T1000 (cell line): ENCODE measurements at regions not wholly inside any gene's neighbourhood (a gene's known extent, or its start where the extent isn't known, plus 50 kb on each side); places are given as distances from the start of the nearest gene placed in this dataset.

ENCODE experiments used
- DNase-seq: peaks from one replicate; lab custom pipeline; 2025; ENCODE audit warnings: mixed read lengths; lab: John Stamatoyannopoulos, UW

DNA sequence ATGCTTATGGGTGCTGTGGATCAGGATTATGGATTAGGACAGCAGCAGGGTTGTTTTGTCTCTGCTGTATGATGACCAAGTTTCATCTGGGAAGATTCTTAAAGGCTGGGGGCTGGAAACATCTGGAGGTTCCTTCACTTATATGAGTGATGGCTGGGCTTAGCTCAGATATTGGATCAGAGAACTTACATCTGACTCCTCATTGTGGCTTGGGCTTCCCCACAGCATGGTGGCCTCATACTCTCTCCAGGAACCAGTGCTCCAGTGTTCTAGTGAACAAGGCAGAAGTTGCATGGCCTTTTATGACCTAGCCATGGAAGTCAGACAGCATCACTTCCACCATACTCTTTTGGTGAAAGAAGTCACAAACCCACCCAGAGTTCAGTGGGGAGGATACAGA, 336.1 kb upstream of the TBX3 start:
- DNase-seq, result no peak

DNA sequence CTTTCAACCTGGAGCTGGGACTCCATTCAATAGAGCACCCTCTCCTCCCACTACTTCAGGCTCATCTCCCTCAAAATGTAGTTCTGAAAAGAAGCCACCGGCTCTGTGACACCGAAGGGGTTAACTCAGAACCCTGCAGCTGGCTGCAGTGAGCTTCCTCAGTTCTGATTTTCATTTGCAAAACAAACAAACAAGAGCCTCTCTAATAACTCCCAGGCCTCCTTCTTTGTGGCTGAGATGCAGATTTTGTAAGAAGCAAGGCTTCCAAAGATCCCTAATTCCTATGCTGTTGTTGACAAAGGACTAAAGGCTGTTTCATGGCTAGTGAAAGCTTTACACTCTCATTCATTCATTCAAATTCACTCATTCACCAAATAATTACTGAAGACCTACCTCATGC, 333.4 kb upstream of the TBX3 start:
- DNase-seq, result no peak

DNA sequence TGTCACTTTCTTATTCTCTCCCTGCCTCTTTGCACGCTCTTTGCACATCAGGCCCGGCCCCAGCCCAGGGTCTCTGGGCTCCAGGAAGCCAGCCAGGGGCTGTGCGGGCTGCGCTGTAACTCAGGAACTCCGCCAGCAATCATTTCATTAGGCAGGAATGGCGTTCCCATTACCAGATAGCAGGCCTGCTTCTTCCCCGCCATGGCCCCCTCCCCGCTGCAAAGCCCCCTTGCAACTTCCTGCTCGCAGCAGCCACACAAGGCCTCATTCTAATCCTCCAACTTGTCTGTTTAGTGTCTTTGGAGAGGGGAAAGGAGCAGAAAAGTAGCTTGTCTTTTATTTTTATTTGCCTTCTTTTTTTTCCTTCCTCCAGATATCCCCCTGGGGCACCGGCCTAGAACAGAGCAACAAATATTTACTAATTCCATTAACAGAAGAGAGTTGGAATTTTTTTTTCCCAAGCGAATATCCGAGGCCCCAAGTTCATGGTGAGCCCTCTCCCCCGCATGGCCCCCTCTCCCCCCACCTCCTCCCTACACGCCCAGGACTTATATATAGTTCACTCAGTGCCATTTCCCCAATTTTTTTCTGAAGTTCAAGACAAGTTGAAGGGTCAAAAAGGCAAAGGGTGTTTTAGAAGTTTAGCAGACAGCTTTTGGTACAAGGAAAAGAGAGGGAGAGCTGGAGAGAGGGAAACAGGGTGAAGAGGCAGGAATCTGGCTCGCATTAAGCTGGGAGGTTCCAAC, 329.4 kb upstream of the TBX3 start:
- no peak for DNase-seq

GRCh38 chr12:115012861-115013235, 328.9 kb upstream of the TBX3 start:
- no peak for DNase-seq

DNA sequence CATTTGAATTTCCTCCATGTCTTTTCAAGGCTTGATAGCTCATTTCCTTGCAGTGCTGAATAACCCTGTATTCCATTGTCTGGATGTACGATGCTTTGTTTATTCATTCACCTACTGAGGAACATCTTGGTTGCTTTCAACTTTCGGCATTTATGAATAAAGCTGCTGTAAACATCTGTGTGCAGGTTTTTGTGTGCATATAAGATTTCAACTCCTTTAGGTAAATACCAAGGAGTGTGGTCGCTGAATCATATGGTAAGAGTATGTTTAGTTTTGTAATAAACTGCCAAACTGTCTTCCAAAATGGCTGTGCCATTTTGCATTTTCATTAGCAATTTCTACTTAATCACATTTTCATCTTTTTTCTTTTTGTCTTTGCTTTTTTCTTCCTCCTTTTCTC, 327.7 kb upstream of the TBX3 start:
- no peak for DNase-seq

GRCh38 chr12:115010324-115010995, 326.5 kb upstream of the TBX3 start:
- DNase-seq, result no peak

DNA sequence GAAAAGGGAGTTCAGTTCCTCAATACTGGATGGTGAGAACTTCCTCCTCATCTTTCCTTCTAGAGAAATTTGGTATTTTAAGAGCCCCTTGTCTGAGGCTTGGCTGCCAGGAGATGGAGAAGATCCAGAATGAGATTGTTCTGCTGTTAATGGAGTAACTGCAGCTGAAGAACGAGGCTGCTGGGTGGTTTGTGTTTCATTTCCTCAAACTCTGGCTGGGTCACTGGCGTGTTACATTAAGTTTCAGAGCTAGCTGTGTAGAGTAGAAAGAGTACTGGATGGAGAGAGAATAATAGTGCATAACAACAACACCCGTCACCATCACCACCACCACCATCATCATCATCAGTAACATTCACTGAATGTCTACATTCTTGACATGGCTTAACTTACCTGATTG, 325.0 kb upstream of the TBX3 start:
- DNase-seq, result no peak

DNA sequence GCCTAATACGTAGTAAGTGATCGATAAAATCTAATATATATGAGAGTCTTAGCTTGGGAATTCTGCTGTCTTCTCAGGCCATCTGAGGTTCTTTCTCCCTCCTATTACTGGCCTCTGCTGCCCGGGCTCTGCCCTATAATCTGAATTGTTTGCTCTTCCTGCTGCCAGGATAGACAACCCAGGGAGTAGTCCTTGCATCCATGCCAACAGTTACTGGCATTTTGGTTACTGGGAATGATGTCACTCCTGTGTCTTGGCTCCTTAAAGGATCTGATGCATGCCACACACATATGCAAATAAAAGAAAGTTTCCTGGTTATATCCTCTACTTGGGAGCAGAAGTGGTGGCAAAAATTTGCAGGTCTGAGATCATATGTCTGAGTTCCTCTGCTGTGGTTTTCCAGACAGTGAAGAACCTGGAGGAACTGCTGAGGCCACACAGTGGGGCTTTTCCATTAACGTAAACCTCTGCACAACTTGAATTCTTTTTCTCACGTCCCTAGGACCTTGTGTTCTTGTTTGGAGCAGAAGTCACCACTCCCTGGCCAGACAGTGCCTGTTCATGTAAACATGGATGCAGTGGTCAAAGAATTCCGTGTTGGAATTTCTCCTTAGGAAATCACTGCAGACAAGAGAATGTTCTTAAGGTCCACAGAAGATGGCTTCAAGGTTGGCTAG, 320.6 kb upstream of the TBX3 start:
- no peak for DNase-seq

DNA sequence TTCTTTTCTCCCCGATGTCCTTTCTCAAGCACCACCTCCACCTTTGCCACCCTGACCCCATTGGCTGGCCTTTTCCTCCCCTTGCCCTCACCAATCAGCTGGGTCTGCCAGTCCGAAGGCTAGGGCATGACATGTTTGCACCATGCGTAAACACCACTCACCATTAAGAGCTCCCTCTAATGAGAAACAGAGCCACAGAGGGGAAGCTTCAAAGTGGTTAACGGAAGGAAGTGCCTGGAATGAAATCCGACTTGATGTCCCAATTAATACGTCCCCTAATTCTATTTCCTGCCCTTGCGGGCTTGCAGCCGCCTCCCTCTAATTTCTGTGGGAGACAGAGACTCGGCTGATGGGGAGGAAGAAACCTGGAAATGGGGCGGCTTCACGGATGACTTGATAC, 318.5 kb upstream of the TBX3 start:
- no peak for DNase-seq

GRCh38 chr12:115001571-115002180, 317.7 kb upstream of the TBX3 start:
- DNase-seq, result no peak

DNA sequence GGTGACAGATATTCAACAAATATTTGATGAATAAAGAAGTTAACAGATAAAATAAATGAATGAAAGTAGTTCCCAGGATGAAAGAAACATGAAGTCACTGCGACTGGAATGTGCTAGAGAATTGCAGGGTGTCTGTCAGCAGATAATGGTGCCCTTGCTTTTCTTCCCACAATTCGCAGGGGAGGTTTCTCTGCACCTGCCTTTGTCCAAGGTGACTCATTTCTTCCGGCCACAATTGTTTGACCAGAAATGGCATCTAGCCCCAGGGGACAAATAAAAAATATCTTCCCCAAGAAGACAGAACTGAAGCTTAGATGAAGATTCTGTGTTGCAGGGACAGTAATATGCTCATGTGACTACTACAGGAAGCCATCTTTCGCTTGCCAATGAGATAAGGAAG, 316.1 kb upstream of the TBX3 start:
- DNase-seq, result peak; percentile 100

GRCh38 chr12:114998750-114999128, 314.8 kb upstream of the TBX3 start:
- no peak for DNase-seq

- DNase-seq, result no peak
Measured at GRCh38 chr12:114998118-114998749, 314.3 kb upstream of the TBX3 start.

- DNase-seq, result no peak
Measured at GRCh38 chr12:114996382-114996781, 312.4 kb upstream of the TBX3 start.

DNA sequence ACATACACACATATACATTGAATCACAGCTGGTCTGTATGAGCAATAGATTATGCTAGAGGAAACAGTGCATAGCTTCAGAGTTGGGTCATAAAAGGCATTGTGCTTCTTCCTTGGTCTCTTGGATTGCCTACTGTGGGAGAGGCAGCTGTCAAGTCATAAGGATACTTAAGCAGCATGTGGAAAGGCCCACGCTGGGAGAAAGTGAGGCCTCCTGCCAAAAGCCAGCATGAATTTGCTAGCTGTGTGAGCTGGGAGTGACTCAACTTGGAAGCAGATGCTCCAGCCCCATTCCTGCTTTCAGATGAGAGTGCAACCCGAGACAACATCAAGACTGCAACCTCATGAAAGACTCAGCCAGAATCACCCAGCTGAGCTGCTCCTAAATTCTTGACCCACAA, 311.9 kb upstream of the TBX3 start:
- peak; percentile 87 for DNase-seq

- no peak for DNase-seq
Measured at GRCh38 chr12:114993165-114993564, 309.2 kb upstream of the TBX3 start.

GRCh38 chr12:114992443-114992842, 308.5 kb upstream of the TBX3 start:
- no peak for DNase-seq

DNA sequence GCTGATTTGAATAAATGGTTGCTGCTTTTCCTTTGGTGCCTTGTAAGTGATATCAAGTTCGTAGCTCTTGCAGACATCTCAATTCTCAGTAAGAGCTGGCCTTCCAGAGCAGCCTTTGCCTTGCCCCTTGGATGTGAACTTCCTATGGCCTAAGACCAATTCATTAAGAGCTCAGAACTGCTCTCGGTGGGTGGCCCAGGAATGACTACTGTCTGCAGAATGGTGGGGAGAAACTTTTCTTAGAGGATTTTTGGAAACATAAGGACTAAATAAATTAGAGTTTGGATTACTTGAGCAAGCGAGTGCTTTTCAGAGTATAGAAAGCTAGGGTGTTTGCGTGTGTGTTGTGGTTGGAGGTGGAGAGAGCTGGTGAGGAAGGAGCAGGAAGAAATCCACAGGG, 306.4 kb upstream of the TBX3 start:
- no peak for DNase-seq

GRCh38 chr12:114986849-114987248, 302.9 kb upstream of the TBX3 start:
- DNase-seq, result no peak

DNA sequence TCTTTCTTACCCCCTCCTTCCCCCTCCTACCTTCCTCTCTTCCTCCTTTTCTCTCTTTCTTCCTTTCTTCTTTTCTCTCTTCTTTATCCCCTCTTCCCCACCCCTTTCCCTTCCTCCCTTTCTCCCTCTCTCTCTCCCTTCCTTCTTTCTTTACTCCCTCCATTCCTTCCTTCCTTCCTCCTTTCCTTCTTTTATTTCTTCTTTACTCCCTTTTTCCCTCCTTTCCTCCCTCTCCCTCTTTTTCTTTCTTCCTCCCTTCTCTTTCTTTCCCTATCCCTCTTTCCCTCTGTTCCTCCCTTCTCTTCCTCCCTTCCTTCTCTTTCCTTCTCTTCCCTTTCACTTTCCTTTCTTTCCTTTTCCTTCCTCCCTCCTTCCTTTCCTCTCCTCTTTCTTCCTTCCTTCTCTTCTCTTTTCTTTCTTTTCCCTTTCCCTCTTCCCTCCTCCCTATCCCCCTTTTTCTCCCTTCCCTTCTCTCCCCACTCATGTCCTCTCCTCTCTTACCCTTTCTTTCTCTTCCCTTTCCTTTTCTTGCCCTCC, 302.3 kb upstream of the TBX3 start:
- DNase-seq, result no peak

- DNase-seq, result no peak
Measured at GRCh38 chr12:114984634-114985061, 300.7 kb upstream of the TBX3 start.

GRCh38 chr12:114982760-114983159, 298.8 kb upstream of the TBX3 start:
- DNase-seq, result no peak
